HG02852 (cell line): ENCODE measurements at regions not wholly inside any gene's neighbourhood (a gene's known extent, or its start where the extent isn't known, plus 50 kb on each side); places are given as distances from the start of the nearest gene placed in this dataset.

Experiments
- ATAC-seq: cut with Tn5 transposase; IDR thresholded peaks from one replicate; pipeline ENCODE4 v1.9.1; 2021; ENCODE audit warnings: mild to moderate bottlenecking, moderate library complexity; ENCODE audit not compliant: unreplicated experiment

- ATAC-seq, result no peak
These were observed 982.9 kb downstream of the TUSC7 start for GRCh38 chr3:117692416-117692995.

GRCh38 chr3:117695321-117695720 is 985.7 kb downstream of the TUSC7 start:
- no peak for ATAC-seq

DNA sequence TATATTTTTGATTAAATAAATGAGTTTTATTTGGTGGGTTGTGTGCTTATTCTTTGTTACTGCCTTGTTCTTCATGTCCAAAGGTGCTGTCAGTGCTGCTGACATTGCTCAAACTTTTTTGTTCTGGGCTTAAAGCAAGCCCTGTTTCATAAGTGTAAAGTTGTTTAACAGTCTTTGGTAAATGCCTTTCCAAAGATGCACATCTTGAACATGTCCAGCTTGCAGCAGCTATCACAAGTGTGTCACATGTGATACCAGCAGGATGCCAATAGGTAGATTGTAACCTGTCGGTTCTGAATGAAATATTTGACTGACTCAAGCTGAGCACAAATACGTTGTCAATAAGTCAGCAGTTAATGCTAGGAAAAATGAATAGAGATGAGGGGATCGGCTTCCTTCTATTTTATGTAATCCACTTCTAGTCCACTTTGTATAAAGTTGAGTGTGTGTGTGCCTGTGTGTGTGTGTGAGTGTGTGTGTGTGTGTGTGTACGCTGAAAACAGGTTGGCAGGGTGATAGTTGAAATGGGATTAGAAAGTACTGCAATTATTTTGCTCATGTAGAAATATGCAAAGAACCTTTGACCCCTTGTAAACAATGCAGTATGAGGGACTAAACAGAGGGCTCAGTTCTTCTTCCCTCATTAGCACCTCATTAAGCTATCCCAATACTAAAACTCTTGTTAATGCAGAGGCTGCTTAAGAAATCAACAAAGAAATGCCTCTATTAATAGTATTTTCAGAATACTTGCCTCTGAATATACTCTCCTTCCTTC is 986.5 kb downstream of the TUSC7 start:
- ATAC-seq, result no peak

DNA sequence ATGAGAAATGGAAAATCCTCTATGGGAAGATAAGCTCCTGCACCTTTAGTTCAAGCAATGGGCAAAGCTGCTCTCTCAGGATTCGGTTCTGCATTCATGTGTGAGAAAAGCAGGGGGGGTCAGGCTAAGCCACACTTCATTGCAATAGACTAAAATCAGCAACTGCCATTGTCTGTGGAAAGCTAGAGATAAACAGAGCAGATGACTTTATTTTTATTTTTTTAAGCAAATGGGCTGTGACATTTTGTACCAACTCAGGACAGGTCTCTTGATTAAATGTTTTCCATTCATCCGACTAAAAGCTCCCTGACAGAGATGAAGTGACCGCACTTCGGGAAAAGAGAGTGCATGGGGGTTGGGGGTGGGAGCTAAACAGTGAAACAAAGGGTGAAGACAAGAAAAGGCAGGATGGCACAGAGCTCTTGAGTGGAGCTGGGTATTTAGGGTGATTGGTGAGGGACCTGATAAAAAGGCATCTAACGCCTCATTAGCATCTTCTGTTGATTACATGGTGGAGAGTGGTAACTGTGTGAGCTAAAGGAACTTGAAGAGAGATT is 987.4 kb downstream of the TUSC7 start:
- ATAC-seq, result no peak

DNA sequence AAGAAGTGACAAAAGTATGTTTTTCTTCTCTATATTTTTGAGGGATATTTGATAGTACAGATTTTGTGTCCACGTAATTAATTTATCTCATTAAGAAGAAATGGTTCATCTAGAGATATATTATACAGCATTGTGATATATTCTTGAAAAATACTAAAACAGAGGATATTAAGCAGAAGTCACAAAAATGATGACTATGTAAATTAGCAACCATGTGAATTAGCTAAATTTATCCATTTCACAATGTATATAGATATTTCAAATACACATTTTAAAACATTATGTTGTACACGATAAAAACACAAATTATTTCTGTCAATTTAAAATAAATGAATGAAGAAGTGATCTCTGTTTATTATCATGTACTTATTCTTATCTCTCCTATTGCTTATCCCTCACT is 989.5 kb downstream of the TUSC7 start:
- ATAC-seq, result no peak

DNA sequence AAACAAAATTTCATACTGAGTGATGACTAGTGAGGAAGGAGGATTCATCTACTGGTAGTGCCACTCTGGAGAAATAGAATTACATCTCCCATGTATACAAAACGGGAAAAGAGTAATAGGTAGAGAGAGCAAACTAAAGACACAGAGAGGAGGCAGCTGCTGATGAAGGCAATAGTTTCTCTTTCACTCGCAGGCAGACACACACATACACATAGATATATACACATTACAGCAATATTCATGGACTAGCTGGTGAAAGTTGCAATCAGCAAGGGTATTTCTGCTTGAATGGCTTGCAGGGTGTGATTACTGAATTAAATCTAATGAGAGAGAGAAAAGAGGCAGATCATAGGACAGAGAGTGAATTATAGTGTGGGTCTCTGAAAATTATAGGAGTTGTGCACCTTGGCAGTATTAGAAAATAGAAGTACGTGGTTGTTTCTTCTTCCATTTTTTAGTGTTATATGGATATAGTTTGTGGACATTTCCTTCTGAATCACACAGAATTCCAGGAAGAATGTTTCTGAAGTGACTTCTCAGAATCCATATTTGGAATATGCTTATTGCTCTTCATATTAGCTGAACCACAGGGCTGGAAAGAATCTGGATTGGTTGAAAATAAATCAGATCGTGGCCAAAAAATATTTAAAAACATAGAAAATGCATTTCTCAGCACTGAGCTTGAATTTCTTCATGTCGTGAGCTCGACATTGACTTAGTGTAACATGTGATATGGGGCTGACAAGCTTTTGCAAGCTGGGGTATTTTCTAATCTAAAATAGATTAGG is 991.2 kb downstream of the TUSC7 start:
- ATAC-seq, result no peak

DNA sequence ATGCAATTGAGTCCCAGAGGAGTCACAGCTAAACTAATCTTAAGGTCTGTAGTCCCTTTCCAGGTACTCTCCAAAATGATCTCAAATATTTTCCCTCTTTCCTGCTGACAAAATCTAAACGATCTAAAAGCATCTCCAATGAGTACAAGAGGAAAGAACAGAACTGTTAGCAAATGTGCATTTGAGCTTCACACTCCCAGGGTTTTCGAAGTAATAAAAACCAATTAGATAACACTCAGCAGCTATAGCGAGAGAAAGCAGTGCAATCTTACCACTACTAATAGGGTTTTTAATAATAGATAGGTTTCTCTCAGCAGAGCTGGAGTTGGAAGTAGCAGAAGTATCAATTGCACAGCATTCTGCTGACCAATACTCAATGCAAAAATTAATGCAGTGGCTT is 995.4 kb downstream of the TUSC7 start:
- no peak for ATAC-seq

GRCh38 chr3:117706037-117706436 is 996.5 kb downstream of the TUSC7 start:
- no peak for ATAC-seq

DNA sequence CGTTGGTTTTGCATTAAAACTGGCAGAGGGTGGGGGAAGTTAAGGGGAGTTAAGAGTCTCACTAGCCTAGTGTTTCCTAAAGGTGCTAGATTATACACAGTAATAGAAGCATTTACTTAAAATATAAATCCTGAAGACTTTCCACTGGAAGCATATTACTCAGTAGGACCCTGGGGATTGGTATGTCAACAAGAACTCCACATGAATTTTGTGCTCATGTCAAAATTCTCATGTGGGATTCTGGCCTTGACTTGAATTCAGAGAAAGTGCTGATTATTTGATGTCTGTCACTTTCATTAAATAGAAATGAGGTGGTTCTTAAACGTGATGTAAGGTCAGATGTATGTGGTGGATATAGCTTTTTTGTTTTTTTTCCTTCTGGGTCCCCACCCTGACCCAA is 997.2 kb downstream of the TUSC7 start:
- ATAC-seq, result no peak

GRCh38 chr3:117708601-117709000 is 999.0 kb downstream of the TUSC7 start:
- ATAC-seq, result no peak

DNA sequence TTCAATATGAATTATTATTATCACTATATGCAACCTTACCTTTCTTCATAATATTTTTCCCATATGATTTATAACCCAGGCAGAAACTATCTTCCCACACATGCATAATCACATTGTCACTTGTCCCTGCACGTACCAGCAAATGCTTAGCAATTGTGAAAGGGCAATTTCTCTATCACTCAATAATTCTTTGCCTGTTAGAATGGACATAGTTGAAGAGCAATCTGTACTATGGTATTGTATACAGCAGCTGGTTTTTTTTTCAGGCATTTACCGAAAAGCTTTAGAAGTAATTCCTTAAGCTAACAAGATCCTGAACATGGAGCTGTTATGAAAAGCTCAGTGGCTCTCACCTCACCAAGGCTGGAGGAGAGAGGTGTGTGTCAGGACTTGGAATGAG is 999.5 kb downstream of the TUSC7 start:
- no peak for ATAC-seq

- ATAC-seq, result no peak
These were observed 1000.9 kb downstream of the TUSC7 start for GRCh38 chr3:117710501-117710900.

DNA sequence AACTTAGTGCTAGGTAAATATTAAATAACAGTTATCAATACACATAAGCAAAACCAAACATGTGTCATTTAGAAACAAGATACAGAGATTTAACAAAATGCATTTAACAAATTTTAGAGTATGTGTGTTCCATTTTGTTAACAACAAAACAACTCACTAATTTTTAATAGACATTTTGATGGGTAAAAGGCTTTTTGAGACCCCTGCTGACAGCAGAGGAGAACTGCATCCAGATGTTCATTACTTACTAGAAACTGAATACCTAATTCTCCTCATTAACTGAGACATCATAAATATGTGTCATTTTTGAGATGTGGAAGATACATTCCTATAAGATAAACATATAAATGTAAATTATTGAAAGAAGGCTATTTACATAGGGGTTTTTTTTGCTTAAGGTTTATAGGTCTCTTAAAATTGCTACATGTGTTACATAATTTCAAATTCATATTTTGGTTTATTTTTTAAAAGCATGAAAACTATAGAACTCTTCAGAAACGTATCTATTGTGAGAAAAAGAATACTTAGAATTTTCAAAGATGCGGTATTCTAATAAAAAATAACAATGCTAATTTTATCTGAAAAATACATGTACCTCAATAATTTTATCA is 1009.8 kb downstream of the TUSC7 start:
- peak; percentile 55 for ATAC-seq

DNA sequence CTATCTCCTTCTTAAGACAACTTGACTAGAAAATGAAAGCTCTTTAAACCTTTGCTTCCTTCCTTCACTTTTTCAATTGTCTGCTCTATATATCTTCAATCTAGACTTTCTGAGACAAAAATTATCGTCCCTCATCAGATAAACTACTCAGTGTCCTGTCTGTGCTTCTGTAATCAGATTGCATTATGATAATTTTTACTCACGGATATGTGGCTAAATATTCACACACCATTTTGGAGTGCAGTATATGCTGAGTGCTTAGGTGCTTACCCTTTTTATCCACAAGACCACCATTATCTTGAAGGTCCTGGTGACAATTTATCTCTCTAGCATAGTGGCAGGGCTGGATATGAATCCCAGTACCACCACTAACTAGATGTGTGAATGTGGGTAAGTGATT is 1012.3 kb downstream of the TUSC7 start:
- no peak for ATAC-seq

- no peak for ATAC-seq
These were observed 1013.3 kb downstream of the TUSC7 start for GRCh38 chr3:117722856-117723255.

GRCh38 chr3:117723825-117724224 is 1014.2 kb downstream of the TUSC7 start:
- ATAC-seq, result no peak

DNA sequence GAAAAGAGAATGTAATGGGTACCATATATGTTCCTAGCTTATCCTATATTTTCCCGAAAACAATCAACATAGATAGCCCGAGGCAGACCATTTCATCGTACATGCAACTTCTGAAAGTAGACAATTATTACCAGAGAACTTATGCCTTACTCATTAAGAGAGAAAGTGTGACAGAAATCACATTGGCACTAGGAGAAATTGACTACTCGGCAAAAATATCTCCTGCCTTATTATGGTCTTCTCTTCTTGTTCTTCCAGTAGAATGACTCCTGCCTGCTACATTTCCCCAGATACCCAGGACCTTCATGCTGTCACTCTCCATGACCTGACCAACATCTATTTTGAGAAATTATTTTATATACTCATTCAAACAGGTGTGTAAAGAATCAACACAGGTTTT is 1015.7 kb downstream of the TUSC7 start:
- no peak for ATAC-seq

DNA sequence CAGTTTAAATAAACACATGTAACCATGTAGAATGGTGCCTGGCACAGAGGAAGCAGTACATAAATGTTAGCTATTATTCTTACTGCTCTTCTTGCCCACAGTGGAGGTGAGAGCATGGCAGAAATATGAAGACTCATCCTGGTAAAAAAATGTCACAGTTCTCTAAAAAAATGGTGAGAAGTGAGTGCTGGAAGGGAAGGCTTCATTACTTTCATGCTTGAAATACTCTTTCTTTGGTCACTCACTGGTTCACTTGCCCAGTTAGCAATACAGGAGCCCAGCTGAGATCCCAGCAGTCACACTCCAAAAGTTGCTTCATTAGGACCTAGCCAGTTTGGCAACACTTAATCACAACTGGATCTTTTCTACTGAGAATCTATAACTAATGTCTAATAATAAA is 1017.2 kb downstream of the TUSC7 start:
- no peak for ATAC-seq

- no peak for ATAC-seq
These were observed 1018.6 kb downstream of the TUSC7 start for GRCh38 chr3:117728226-117728625.

- ATAC-seq, result no peak
These were observed 1024.9 kb downstream of the TUSC7 start for GRCh38 chr3:117734496-117734895.

DNA sequence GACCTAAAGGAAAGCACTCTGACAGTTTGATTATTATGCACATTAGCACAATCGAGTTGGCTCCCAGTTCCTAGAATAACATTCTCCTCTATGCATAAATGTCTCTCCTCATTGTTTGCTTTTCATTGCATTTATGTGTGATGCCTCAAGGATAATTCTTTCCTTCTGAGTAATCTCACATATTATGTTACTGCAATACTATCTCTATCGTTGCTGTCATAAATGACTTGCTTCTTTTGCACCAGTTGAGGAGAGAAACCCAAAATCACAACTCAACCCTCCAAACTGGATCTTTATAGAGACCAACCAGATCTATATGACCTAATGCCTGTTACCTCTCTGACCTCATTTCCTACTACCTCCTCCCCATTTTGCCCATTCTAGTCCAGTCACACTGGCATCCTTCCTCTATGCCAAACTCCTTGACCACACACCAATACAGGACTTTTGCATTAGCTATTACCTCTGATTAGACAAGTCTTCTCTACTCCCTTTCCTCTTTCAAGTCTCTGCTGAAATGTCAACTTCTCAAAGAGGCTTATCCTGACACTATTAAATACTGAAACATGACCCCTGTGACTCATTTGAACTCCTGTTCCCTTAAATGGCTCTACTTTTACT is 1026.0 kb downstream of the TUSC7 start:
- ATAC-seq, result no peak
